ENCODE measurements at regions not wholly inside any gene's neighbourhood (a gene's known extent, or its start where the extent isn't known, plus 50 kb on each side); places are given as distances from the start of the nearest gene placed in this dataset.
A peak's percentile ranks its signal among the peaks of the same experiment; 100 is the strongest.
"Not testable (repeated sequence)": the region's sequence is repeated elsewhere in the genome, so short reads cannot be mapped to it uniquely, and the experiment has no call there.

GRCh38 chr2:2456721-2457120 is 125.6 kb upstream of the MYT1L start:
- DNase-seq = no peak
- Histone ChIP-seq H3K9ac (ENCODE audit: low read length) (no peak overlapping the region), H3K4me3 (ENCODE audit: low read length) (no peak overlapping the region), H3K56ac (ENCODE audit: low read length) (no peak overlapping the region), H2AK5ac (ENCODE audit: low read length) (no peak overlapping the region), H3K27ac (ENCODE audit: low read depth, low read length) (no peak overlapping the region), H4K8ac (ENCODE audit: low read depth, low read length) (no peak overlapping the region), H3K27me3 (ENCODE audit: insufficient read depth, low read length, poor library complexity) (no peaks in the 10 kb centered on the region), H2BK5ac (ENCODE audit: low read length) (no peak overlapping the region), H3K36me3 (ENCODE audit: control insufficient read depth, insufficient read depth, low read length) (no peaks in the 10 kb centered on the region), H3K79me1 (ENCODE audit: low read length) (no peaks in the 10 kb centered on the region), H4K5ac (ENCODE audit: low read length) (no peak overlapping the region), H3K4me1 (ENCODE audit: control insufficient read depth, low read depth, low read length) (no peaks in the 10 kb centered on the region), H3K23ac (ENCODE audit: low read length) (no peak overlapping the region), H3K79me2 (ENCODE audit: control insufficient read depth, insufficient read depth, low read length) (no peaks in the 10 kb centered on the region), H3K18ac (ENCODE audit: low read length) (no peak overlapping the region), H3K4ac (ENCODE audit: low read depth, low read length) (no peak overlapping the region), H2BK120ac (ENCODE audit: low read depth, low read length) (no peak overlapping the region), H2BK15ac (replicated peaks; ENCODE audit: low read depth) (no peak overlapping the region), H3K4me2 (ENCODE audit: low read length) (no peak overlapping the region)
- no CpG with 5 or more reads among the region's 7 CpGs for WGBS (ENCODE audit: extremely low coverage, insufficient coverage, low lambda C conversion rate)

GRCh38 chr2:2455151-2455550 is 124.1 kb upstream of the MYT1L start:
- no CpG with 5 or more reads among the region's 6 CpGs for WGBS (ENCODE audit: extremely low coverage, insufficient coverage, low lambda C conversion rate)
- H3K4me3 ChIP-seq (ENCODE audit: low read length) = no peak overlapping the region
- DNase-seq = no peak
- no peaks in the 10 kb centered on the region for H3K36me3 ChIP-seq (ENCODE audit: control insufficient read depth, insufficient read depth, low read length)
- H3K27ac ChIP-seq (ENCODE audit: low read depth, low read length) = no peak overlapping the region
- no peak overlapping the region for H2BK5ac ChIP-seq (ENCODE audit: low read length)
- no peak overlapping the region for H3K4me2 ChIP-seq (ENCODE audit: low read length)
- H3K27me3 ChIP-seq (ENCODE audit: insufficient read depth, low read length, poor library complexity) = no peaks in the 10 kb centered on the region
- no peaks in the 10 kb centered on the region for H3K4me1 ChIP-seq (ENCODE audit: control insufficient read depth, low read depth, low read length)
- no peak overlapping the region for H4K5ac ChIP-seq (ENCODE audit: low read length)
- no peak overlapping the region for H3K9ac ChIP-seq (ENCODE audit: low read length)
- H2BK120ac ChIP-seq (ENCODE audit: low read depth, low read length) = no peak overlapping the region
- H3K79me2 ChIP-seq (ENCODE audit: control insufficient read depth, insufficient read depth, low read length) = no peaks in the 10 kb centered on the region
- H3K18ac ChIP-seq (ENCODE audit: low read length) = no peak overlapping the region
- H4K8ac ChIP-seq (ENCODE audit: low read depth, low read length) = no peak overlapping the region
- no peaks in the 10 kb centered on the region for H3K79me1 ChIP-seq (ENCODE audit: low read length)
- no peak overlapping the region for H2BK15ac ChIP-seq (replicated peaks; ENCODE audit: low read depth)
- no peak overlapping the region for H3K56ac ChIP-seq (ENCODE audit: low read length)
- H3K4ac ChIP-seq (ENCODE audit: low read depth, low read length) = no peak overlapping the region
- no peak overlapping the region for H2AK5ac ChIP-seq (ENCODE audit: low read length)
- H3K23ac ChIP-seq (ENCODE audit: low read length) = no peak overlapping the region

GRCh38 chr2:2452961-2453360 is 121.9 kb upstream of the MYT1L start:
- no CpG with 5 or more reads among the region's 4 CpGs for WGBS (ENCODE audit: extremely low coverage, insufficient coverage, low lambda C conversion rate)
- Histone ChIP-seq H2BK15ac (replicated peaks; ENCODE audit: low read depth) (no peak overlapping the region), H3K56ac (ENCODE audit: low read length) (no peak overlapping the region), H3K79me2 (ENCODE audit: control insufficient read depth, insufficient read depth, low read length) (no peaks in the 10 kb centered on the region), H3K79me1 (ENCODE audit: low read length) (no peaks in the 10 kb centered on the region), H3K18ac (ENCODE audit: low read length) (no peak overlapping the region), H4K5ac (ENCODE audit: low read length) (no peak overlapping the region), H3K4me3 (ENCODE audit: low read length) (no peak overlapping the region), H3K27me3 (ENCODE audit: insufficient read depth, low read length, poor library complexity) (no peaks in the 10 kb centered on the region), H3K4ac (ENCODE audit: low read depth, low read length) (no peak overlapping the region), H4K8ac (ENCODE audit: low read depth, low read length) (no peak overlapping the region), H2BK120ac (ENCODE audit: low read depth, low read length) (no peak overlapping the region), H3K4me2 (ENCODE audit: low read length) (no peak overlapping the region), H2BK5ac (ENCODE audit: low read length) (no peak overlapping the region), H3K9ac (ENCODE audit: low read length) (no peak overlapping the region), H2AK5ac (ENCODE audit: low read length) (no peak overlapping the region), H3K36me3 (ENCODE audit: control insufficient read depth, insufficient read depth, low read length) (no peaks in the 10 kb centered on the region), H3K27ac (ENCODE audit: low read depth, low read length) (no peak overlapping the region), H3K4me1 (ENCODE audit: control insufficient read depth, low read depth, low read length) (no peaks in the 10 kb centered on the region), H3K23ac (ENCODE audit: low read length) (no peak overlapping the region)
- DNase-seq = no peak

GRCh38 chr2:2451275-2451674 is 120.2 kb upstream of the MYT1L start:
- not testable (repeated sequence) for H3K23ac ChIP-seq (ENCODE audit: low read length); H3K56ac ChIP-seq (ENCODE audit: low read length); H3K27ac ChIP-seq (ENCODE audit: low read depth, low read length); DNase-seq; H4K8ac ChIP-seq (ENCODE audit: low read depth, low read length); H3K4ac ChIP-seq (ENCODE audit: low read depth, low read length); H2BK120ac ChIP-seq (ENCODE audit: low read depth, low read length); H3K79me1 ChIP-seq (ENCODE audit: low read length); H2AK5ac ChIP-seq (ENCODE audit: low read length); H3K4me3 ChIP-seq (ENCODE audit: low read length); H3K36me3 ChIP-seq (ENCODE audit: control insufficient read depth, insufficient read depth, low read length); H3K27me3 ChIP-seq (ENCODE audit: insufficient read depth, low read length, poor library complexity); H3K4me1 ChIP-seq (ENCODE audit: control insufficient read depth, low read depth, low read length); H2BK15ac ChIP-seq (replicated peaks; ENCODE audit: low read depth); H3K79me2 ChIP-seq (ENCODE audit: control insufficient read depth, insufficient read depth, low read length); H3K4me2 ChIP-seq (ENCODE audit: low read length); H3K18ac ChIP-seq (ENCODE audit: low read length); H2BK5ac ChIP-seq (ENCODE audit: low read length); H4K5ac ChIP-seq (ENCODE audit: low read length); H3K9ac ChIP-seq (ENCODE audit: low read length)
- WGBS (ENCODE audit: extremely low coverage, insufficient coverage, low lambda C conversion rate) = no CpG with 5 or more reads among the region's 4 CpGs

GRCh38 chr2:2448178-2448577 is 117.1 kb upstream of the MYT1L start:
- Histone ChIP-seq H3K4me3 (ENCODE audit: low read length) (no peak overlapping the region), H3K56ac (ENCODE audit: low read length) (no peak overlapping the region), H3K27ac (ENCODE audit: low read depth, low read length) (no peak overlapping the region), H2BK15ac (replicated peaks; ENCODE audit: low read depth) (no peak overlapping the region), H3K27me3 (ENCODE audit: insufficient read depth, low read length, poor library complexity) (no peaks in the 10 kb centered on the region), H4K8ac (ENCODE audit: low read depth, low read length) (no peak overlapping the region), H3K18ac (ENCODE audit: low read length) (no peak overlapping the region), H4K5ac (ENCODE audit: low read length) (no peak overlapping the region), H3K4ac (ENCODE audit: low read depth, low read length) (no peak overlapping the region), H3K36me3 (ENCODE audit: control insufficient read depth, insufficient read depth, low read length) (no peaks in the 10 kb centered on the region), H3K4me2 (ENCODE audit: low read length) (no peak overlapping the region), H3K79me2 (ENCODE audit: control insufficient read depth, insufficient read depth, low read length) (no peaks in the 10 kb centered on the region), H3K9ac (ENCODE audit: low read length) (no peak overlapping the region), H3K79me1 (ENCODE audit: low read length) (no peaks in the 10 kb centered on the region), H3K23ac (ENCODE audit: low read length) (no peak overlapping the region), H2AK5ac (ENCODE audit: low read length) (no peak overlapping the region), H2BK5ac (ENCODE audit: low read length) (no peak overlapping the region), H2BK120ac (ENCODE audit: low read depth, low read length) (no peak overlapping the region), H3K4me1 (ENCODE audit: control insufficient read depth, low read depth, low read length) (no peaks in the 10 kb centered on the region)
- DNase-seq = no peak
- WGBS (ENCODE audit: extremely low coverage, insufficient coverage, low lambda C conversion rate) = no CpG with 5 or more reads among the region's 4 CpGs

- H3K4me2 ChIP-seq (ENCODE audit: low read length) = no peak overlapping the region
- no peak overlapping the region for H2BK15ac ChIP-seq (replicated peaks; ENCODE audit: low read depth)
- no peak overlapping the region for H3K9ac ChIP-seq (ENCODE audit: low read length)
- no peak overlapping the region for H3K27ac ChIP-seq (ENCODE audit: low read depth, low read length)
- no peak overlapping the region for H2BK120ac ChIP-seq (ENCODE audit: low read depth, low read length)
- no peaks in the 10 kb centered on the region for H3K79me2 ChIP-seq (ENCODE audit: control insufficient read depth, insufficient read depth, low read length)
- H2AK5ac ChIP-seq (ENCODE audit: low read length) = no peak overlapping the region
- no peaks in the 10 kb centered on the region for H3K79me1 ChIP-seq (ENCODE audit: low read length)
- no peak overlapping the region for H3K18ac ChIP-seq (ENCODE audit: low read length)
- H2BK5ac ChIP-seq (ENCODE audit: low read length) = no peak overlapping the region
- no peak overlapping the region for H4K5ac ChIP-seq (ENCODE audit: low read length)
- no peak overlapping the region for H4K8ac ChIP-seq (ENCODE audit: low read depth, low read length)
- H3K4me3 ChIP-seq (ENCODE audit: low read length) = no peak overlapping the region
- H3K4me1 ChIP-seq (ENCODE audit: control insufficient read depth, low read depth, low read length) = no peaks in the 10 kb centered on the region
- H3K23ac ChIP-seq (ENCODE audit: low read length) = no peak overlapping the region
- H3K36me3 ChIP-seq (ENCODE audit: control insufficient read depth, insufficient read depth, low read length) = no peaks in the 10 kb centered on the region
- WGBS (ENCODE audit: extremely low coverage, insufficient coverage, low lambda C conversion rate) = no CpG with 5 or more reads among the region's 5 CpGs
- peak; percentile 29 for DNase-seq
- H3K56ac ChIP-seq (ENCODE audit: low read length) = no peak overlapping the region
- no peak overlapping the region for H3K4ac ChIP-seq (ENCODE audit: low read depth, low read length)
- no peaks in the 10 kb centered on the region for H3K27me3 ChIP-seq (ENCODE audit: insufficient read depth, low read length, poor library complexity)
Measured at GRCh38 chr2:2422621-2423020, 91.5 kb upstream of the MYT1L start.

Data from mesendoderm (in vitro differentiated cells).